CD4-positive, alpha-beta memory T cell (primary cell): ENCODE measurements at regions not wholly inside any gene's neighbourhood (a gene's known extent, or its start where the extent isn't known, plus 50 kb on each side); places are given as distances from the start of the nearest gene placed in this dataset.

Experiments used
- CTCF ChIA-PET: fragments of 350-600 bp; sonication (Branson Sonifier 250); formaldehyde crosslinking; loops from one replicate; lab custom pipeline; 2021; ENCODE audit warnings: inconsistent platforms; ENCODE audit not compliant: partially characterized antibody; lab: Charles Lee
- POLR2A ChIA-PET: fragments of 350-600 bp; sonication (Branson Sonifier 250); formaldehyde crosslinking; loops from one replicate; lab custom pipeline; 2021; ENCODE audit not compliant: partially characterized antibody; lab: Charles Lee
- DNase-seq, 5 donors: peaks; one replicate each; pipeline versions ENCODE4 v3.0.0 to v3.0.0-alpha.2; 2020 to 2022; ENCODE audit warnings: mixed read lengths in 1 of 5
- H3K27ac ChIP-seq: one replicate; pipeline ENCODE4 v1.7.0; 2013; ENCODE audit warnings: low read depth, low read length
- H3K27me3 ChIP-seq: 2 replicates; pipeline ENCODE4 v1.7.0; 2013; ENCODE audit warnings: mild to moderate bottlenecking, low read length, moderate library complexity; ENCODE audit not compliant: insufficient read depth
- H3K36me3 ChIP-seq: 2 replicates; pipeline ENCODE4 v1.7.0; 2013; ENCODE audit warnings: mild to moderate bottlenecking, low read length, moderate library complexity; ENCODE audit not compliant: insufficient read depth
- H3K4me1 ChIP-seq: 2 replicates; pipeline ENCODE4 v1.7.0; 2013; ENCODE audit warnings: mild to moderate bottlenecking, low read length, moderate library complexity; ENCODE audit not compliant: insufficient read depth
- H3K4me3 ChIP-seq, 2 donors: one replicate each; pipeline ENCODE4 v1.7.0; 2013; ENCODE audit warnings: low read length in 2 of 2, mild to moderate bottlenecking in 1 of 2
- H3K9me3 ChIP-seq, 2 donors: one replicate each; pipeline ENCODE4 v1.7.0; 2013; ENCODE audit warnings: low read length in 2 of 2, control low read depth in 1 of 2; ENCODE audit not compliant: control insufficient read depth in 1 of 2
- H3K27ac Mint-ChIP-seq, 7 donors: one replicate each; pipeline ENCODE4 v1.8.0; 2020 to 2021; ENCODE audit warnings: mixed read lengths in 7 of 7, mild to moderate bottlenecking in 6 of 7, inconsistent platforms in 3 of 7, moderate library complexity in 3 of 7
- H3K27me3 Mint-ChIP-seq, 2 donors: one replicate each; pipeline ENCODE4 v1.8.0; 2020 to 2021; ENCODE audit warnings: mixed read lengths in 2 of 2
- H3K36me3 Mint-ChIP-seq, 2 donors: one replicate each; pipeline ENCODE4 v1.8.0; 2020 to 2021; ENCODE audit warnings: mixed read lengths in 2 of 2, inconsistent platforms in 1 of 2, mild to moderate bottlenecking in 1 of 2
- H3K4me1 Mint-ChIP-seq, 4 donors: one replicate each; pipeline ENCODE4 v1.8.0; 2020 to 2021; ENCODE audit warnings: mixed read lengths in 4 of 4, mild to moderate bottlenecking in 1 of 4
- H3K4me3 Mint-ChIP-seq, 8 donors: one replicate each; pipeline ENCODE4 v1.8.0; 2020 to 2021; ENCODE audit warnings: mixed read lengths in 8 of 8, mild to moderate bottlenecking in 7 of 8, moderate library complexity in 6 of 8, inconsistent platforms in 3 of 8
- H3K9me3 Mint-ChIP-seq, 8 donors: one replicate each; pipeline ENCODE4 v1.8.0; 2020 to 2021; ENCODE audit warnings: mixed read lengths in 8 of 8, mild to moderate bottlenecking in 5 of 8, inconsistent platforms in 3 of 8, moderate library complexity in 1 of 8
- intact Hi-C: fragments of 100-400 bp; cut with micrococcal nuclease; formaldehyde crosslinking; loops from one replicate; pipeline ENCODE4 v1.15.1; 2023

DNA sequence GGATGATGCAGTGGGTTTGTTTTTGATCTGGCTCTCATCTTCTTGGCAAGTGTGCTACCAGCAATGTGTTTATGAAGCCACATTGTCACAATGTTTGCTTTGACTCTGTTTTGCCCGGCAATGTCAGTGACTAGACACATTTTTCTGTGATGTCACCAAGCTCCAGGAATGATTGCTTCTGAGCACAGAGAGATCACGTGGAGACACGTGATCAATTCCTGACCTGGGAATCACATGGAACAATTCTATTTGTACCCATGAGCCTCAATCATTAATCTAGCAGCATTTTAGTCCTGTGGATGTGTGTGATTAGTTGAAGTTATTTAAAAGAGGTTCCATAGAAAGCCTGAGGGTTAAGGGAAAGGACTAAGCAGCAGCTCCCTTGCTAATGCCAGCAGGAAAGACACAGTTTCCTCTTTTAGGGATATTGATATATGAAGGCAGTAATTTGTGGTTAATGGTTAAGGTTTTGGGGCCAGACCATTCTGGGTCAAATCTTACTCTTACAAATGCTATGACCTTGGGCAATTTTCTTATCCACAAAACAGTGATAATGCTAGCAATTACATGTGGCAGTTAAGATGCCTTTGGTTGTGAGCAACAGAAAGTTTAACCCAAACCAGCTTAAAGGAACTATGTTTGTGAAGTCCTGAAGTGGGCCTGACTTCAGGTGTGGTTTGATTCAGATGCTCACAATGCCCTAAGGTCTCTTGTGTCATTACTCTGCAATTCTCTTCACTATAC is 59.0 kb downstream of the FASLG start:
- POLR2A ChIA-PET, result interaction anchor here (0.6 to 3.5 kb wide), 5 partner anchors 18 to 1452 kb away, joined by 3 to 27 read pairs (median 4); no protein-coding TSS in a partner anchor
- CTCF ChIA-PET, result interaction anchor here (0.6 to 7.4 kb wide), 16 partner anchors 9 to 288 kb away, joined by 3 to 261 read pairs (median 6); partner anchors contain the start of gene SUCO
- Histone ChIP-seq H3K4me1 (peaks cover 10% of the 10 kb centered on the region), H3K27ac (no peak overlapping the region), H3K36me3 (no peaks in the 10 kb centered on the region), H3K4me3 (no peak overlapping the region), H3K9me3 (no peaks in the 10 kb centered on the region), H3K27me3 (no peaks in the 10 kb centered on the region)
- peaks cover 21 to 32% (median 28%) of the 10 kb centered on the region in 4 donors for H3K4me1 Mint-ChIP-seq
- no peaks in the 10 kb centered on the region for H3K36me3 Mint-ChIP-seq
- H3K27ac Mint-ChIP-seq, result peak overlapping the region in 3 of 7 donors; percentile 11 to 72 (median 71)
- H3K9me3 Mint-ChIP-seq, result no peaks in the 10 kb centered on the region
- H3K4me3 Mint-ChIP-seq, result peak overlapping the region in 1 of 8 donors; percentile 8
- H3K27me3 Mint-ChIP-seq, result no peaks in the 10 kb centered on the region
- no peak for DNase-seq
- intact Hi-C loops, result loop anchor here (2.0 kb wide), 2 partner anchors 59 to 185 kb away; partner anchors contain the start of genes FASLG and SUCO

DNA sequence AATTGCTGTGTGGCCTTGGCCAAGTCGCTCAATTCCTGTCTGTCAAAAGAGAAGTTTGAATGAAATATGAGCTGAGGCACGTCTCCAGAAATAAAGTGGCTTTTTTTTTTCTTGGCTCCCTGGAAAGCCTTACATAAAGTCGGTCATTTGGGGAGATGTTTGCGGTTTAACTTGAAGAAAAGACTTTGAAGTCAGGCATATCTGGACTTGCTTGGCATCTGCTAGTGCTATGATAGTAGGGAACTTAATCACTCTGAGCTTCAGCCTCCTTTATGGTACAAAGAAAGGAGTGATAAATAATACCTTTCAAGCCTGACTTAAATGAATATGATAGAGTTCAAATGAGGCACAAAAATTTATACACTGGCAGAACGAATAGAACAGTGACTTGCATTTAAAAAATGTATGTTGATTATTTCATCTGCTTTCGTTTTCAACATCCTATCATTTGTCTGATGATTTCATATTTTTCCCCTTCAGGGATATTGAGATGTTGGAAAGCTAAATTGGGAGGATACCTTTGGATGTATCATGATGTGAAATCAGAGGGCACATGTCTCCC is 60.2 kb downstream of the FASLG start:
- H3K9me3 ChIP-seq, result no peaks in the 10 kb centered on the region
- no peaks in the 10 kb centered on the region for H3K9me3 Mint-ChIP-seq
- peaks cover 10% of the 10 kb centered on the region for H3K4me1 ChIP-seq
- no peaks in the 10 kb centered on the region for H3K27me3 ChIP-seq
- no peak overlapping the region for H3K27ac ChIP-seq
- H3K4me3 ChIP-seq, result no peak overlapping the region
- no peaks in the 10 kb centered on the region for H3K27me3 Mint-ChIP-seq
- no peak overlapping the region for H3K4me3 Mint-ChIP-seq
- no peaks in the 10 kb centered on the region for H3K36me3 Mint-ChIP-seq
- DNase-seq, result no peak
- intact Hi-C loops, result loop anchor here (1.0 to 2.0 kb wide), 6 partner anchors 60 to 269 kb away; partner anchors contain the start of genes FASLG and SUCO
- peaks cover 22 to 37% (median 26%) of the 10 kb centered on the region in 4 donors for H3K4me1 Mint-ChIP-seq
- POLR2A ChIA-PET, result interaction anchor here (0.6 to 3.5 kb wide), 12 partner anchors 8 to 833 kb away, joined by 3 to 27 read pairs (median 4); partner anchors contain the start of genes FASLG and SUCO
- no peak overlapping the region for H3K27ac Mint-ChIP-seq
- H3K36me3 ChIP-seq, result no peaks in the 10 kb centered on the region
- CTCF ChIA-PET, result interaction anchor here (0.9 to 7.4 kb wide), 43 partner anchors 9 to 486 kb away, joined by 3 to 261 read pairs (median 6); partner anchors contain the start of genes FASLG and SUCO

DNA sequence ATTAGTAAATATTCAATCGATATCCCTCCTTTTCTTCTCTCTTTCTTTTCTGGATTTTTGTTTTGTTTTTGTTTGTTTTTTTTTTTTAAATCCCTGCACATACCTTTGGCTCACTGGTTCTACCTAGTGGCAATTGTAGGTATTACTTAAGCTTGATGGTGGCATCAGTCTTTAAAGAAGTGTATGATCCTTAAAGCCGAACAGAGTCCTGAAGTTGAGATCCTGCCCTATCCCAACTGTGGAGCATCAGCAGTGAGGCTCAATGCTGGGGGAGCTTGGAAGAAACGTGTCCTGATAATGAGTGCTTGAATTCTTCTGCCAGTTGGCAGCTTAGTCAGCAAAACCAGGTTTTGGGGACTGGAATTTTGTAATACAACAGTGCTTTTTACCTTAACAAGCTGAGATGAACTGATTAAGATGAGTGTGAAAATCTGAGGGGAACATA is 60.8 kb downstream of the FASLG start:
- Mint-ChIP-seq H3K27me3 (no peaks in the 10 kb centered on the region), H3K9me3 (no peaks in the 10 kb centered on the region), H3K4me3 (peak overlapping the region in 1 of 8 donors; percentile 9), H3K36me3 (no peaks in the 10 kb centered on the region), H3K27ac (peak overlapping the region in 3 of 7 donors; percentile 3 to 37 (median 5)), H3K4me1 (peaks cover 24 to 43% (median 31%) of the 10 kb centered on the region in 4 donors)
- POLR2A ChIA-PET, result interaction anchor here (0.7 to 3.5 kb wide), 11 partner anchors 8 to 269 kb away, joined by 3 to 27 read pairs (median 5); partner anchors contain the start of genes FASLG and SUCO
- H3K4me1 ChIP-seq, result peaks cover 16% of the 10 kb centered on the region
- no peak overlapping the region for H3K4me3 ChIP-seq
- intact Hi-C loops, result loop anchor here (1.0 to 2.0 kb wide), 7 partner anchors 61 to 291 kb away; partner anchors contain the start of genes FASLG and SUCO
- H3K27ac ChIP-seq, result no peak overlapping the region
- no peaks in the 10 kb centered on the region for H3K36me3 ChIP-seq
- no peaks in the 10 kb centered on the region for H3K27me3 ChIP-seq
- peak in 4 of 5 donors; percentile 54 to 60 (median 56) for DNase-seq
- no peaks in the 10 kb centered on the region for H3K9me3 ChIP-seq
- CTCF ChIA-PET, result interaction anchor here (0.8 to 7.4 kb wide), 45 partner anchors 8 to 486 kb away, joined by 3 to 261 read pairs (median 5); partner anchors contain the start of genes FASLG and SUCO

DNA sequence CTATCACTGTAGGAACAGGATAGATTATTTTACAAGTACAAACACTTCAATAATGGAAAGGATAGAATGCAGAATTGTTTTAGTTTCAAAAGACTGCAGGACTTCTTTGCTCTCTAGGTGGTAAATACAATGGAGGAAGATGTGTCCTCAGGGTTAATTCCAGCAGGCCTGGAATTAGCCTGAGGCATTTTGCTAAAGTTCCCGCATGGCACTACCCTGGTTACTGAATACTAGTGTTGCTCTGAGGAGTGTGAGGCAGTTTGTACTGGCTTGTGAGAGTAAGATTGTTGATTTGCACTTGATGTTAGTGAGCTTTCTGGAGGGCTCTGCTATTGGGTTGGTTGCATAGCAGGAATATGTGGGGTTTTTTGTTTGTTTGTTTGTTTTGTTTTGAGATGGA is 61.4 kb downstream of the FASLG start:
- H3K27ac ChIP-seq, result no peak overlapping the region
- H3K9me3 Mint-ChIP-seq, result no peaks in the 10 kb centered on the region
- no peak overlapping the region for H3K4me3 ChIP-seq
- intact Hi-C loops, result loop anchor here (2.0 kb wide), 1 partner anchor 292 kb away; no protein-coding TSS in a partner anchor
- ChIA-PET POLR2A (interaction anchor here (0.7 to 3.5 kb wide), 10 partner anchors 7 to 270 kb away, joined by 3 to 27 read pairs (median 5); partner anchors contain the start of genes FASLG and SUCO), CTCF (interaction anchor here (0.8 to 7.4 kb wide), 40 partner anchors 7 to 485 kb away, joined by 3 to 261 read pairs (median 6); partner anchors contain the start of gene FASLG)
- H3K36me3 Mint-ChIP-seq, result no peaks in the 10 kb centered on the region
- H3K27me3 ChIP-seq, result no peaks in the 10 kb centered on the region
- H3K27me3 Mint-ChIP-seq, result no peaks in the 10 kb centered on the region
- no peaks in the 10 kb centered on the region for H3K36me3 ChIP-seq
- no peak overlapping the region for H3K4me3 Mint-ChIP-seq
- no peaks in the 10 kb centered on the region for H3K9me3 ChIP-seq
- peaks cover 28 to 49% (median 35%) of the 10 kb centered on the region in 4 donors for H3K4me1 Mint-ChIP-seq
- peaks cover 22% of the 10 kb centered on the region for H3K4me1 ChIP-seq
- DNase-seq, result no peak
- H3K27ac Mint-ChIP-seq, result no peak overlapping the region

DNA sequence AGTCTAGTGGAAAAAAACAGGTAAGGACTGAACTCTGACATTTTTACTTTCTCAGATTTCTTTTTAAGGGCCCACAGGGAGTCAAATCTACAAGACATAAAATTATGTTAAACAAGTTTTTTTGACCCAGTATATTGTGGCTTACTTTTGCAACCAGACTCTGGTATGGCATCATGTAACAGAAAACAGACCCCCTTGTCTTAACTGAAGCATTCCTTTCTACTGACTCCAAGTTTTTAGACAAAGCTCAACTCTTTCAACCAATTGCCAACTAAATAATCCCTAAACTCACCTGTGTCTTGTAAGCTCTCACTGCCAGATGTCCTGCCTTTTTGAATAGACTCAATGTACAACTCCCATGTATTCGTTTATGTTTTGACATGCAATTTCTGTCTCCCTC is 64.3 kb downstream of the FASLG start:
- H3K36me3 Mint-ChIP-seq, result no peaks in the 10 kb centered on the region
- POLR2A ChIA-PET, result no interaction called here

DNA sequence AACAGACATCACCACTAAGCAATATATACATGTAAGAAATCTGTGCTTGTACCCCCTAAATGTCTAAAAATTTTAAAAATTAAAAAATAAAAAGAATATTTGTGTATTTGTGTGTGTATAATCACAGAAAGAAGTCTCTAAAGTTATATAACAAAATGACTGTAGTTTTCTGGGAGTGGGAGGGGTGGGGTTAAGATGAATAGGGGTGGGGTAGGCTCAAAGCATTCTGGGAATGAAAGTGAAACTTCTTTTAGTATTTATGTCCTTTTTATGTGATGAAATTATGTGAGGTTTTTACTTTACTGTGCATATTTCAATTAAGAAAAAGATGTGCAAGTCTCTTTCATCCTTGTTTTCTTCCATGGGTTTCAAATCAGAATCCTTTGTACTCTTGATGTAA is 65.3 kb downstream of the FASLG start:
- ChIA-PET CTCF (interaction anchor here (0.6 to 6.1 kb wide), 3 partner anchors 19 to 121 kb away, joined by 3 to 90 read pairs (median 3); no protein-coding TSS in a partner anchor), POLR2A (interaction anchor here (0.9 to 1.0 kb wide), 2 partner anchors 87 to 115 kb away, joined by 3 read pairs; no protein-coding TSS in a partner anchor)
- H3K9me3 Mint-ChIP-seq, result peaks cover 0 to 13% (median 5%) of the 10 kb centered on the region in 8 donors
- no peak overlapping the region for H3K27ac Mint-ChIP-seq
- H3K4me1 Mint-ChIP-seq, result peaks cover 19 to 32% (median 28%) of the 10 kb centered on the region in 4 donors
- intact Hi-C loops, result no loop called here
- no peaks in the 10 kb centered on the region for H3K27me3 Mint-ChIP-seq
- Histone ChIP-seq H3K9me3 (no peaks in the 10 kb centered on the region), H3K27me3 (no peaks in the 10 kb centered on the region), H3K4me3 (no peak overlapping the region), H3K27ac (no peak overlapping the region), H3K4me1 (peaks cover 17% of the 10 kb centered on the region), H3K36me3 (no peaks in the 10 kb centered on the region)
- H3K36me3 Mint-ChIP-seq, result no peaks in the 10 kb centered on the region
- no peak for DNase-seq
- H3K4me3 Mint-ChIP-seq, result peak overlapping the region in 1 of 8 donors; percentile 9

More for the DNA sequence above, 64.3 kb downstream of the FASLG start:
- no peaks in the 10 kb centered on the region for H3K9me3 ChIP-seq
- Mint-ChIP-seq H3K27ac (peak overlapping the region in 1 of 7 donors; percentile 8), H3K4me1 (peaks cover 19 to 32% (median 29%) of the 10 kb centered on the region in 4 donors), H3K27me3 (no peaks in the 10 kb centered on the region), H3K4me3 (no peak overlapping the region), H3K9me3 (peaks cover 0 to 5% (median 0%) of the 10 kb centered on the region in 8 donors)
- peaks cover 17% of the 10 kb centered on the region for H3K4me1 ChIP-seq
- H3K36me3 ChIP-seq, result no peaks in the 10 kb centered on the region
- H3K27me3 ChIP-seq, result no peaks in the 10 kb centered on the region
- no peak overlapping the region for H3K4me3 ChIP-seq
- DNase-seq, result no peak
- no peak overlapping the region for H3K27ac ChIP-seq
- CTCF ChIA-PET, result no interaction called here
- intact Hi-C loops, result no loop called here
